GM18520 (cell line): ENCODE measurements at regions not wholly inside any gene's neighbourhood (a gene's known extent, or its start where the extent isn't known, plus 50 kb on each side); places are given as distances from the start of the nearest gene placed in this dataset.
"Not testable (repeated sequence)": the region's sequence is repeated elsewhere in the genome, so short reads cannot be mapped to it uniquely, and the experiment has no call there.

Experiments used
- ATAC-seq: cut with Tn5 transposase; IDR thresholded peaks from one replicate; pipeline ENCODE4 v1.9.1; 2021; ENCODE audit not compliant: unreplicated experiment

DNA sequence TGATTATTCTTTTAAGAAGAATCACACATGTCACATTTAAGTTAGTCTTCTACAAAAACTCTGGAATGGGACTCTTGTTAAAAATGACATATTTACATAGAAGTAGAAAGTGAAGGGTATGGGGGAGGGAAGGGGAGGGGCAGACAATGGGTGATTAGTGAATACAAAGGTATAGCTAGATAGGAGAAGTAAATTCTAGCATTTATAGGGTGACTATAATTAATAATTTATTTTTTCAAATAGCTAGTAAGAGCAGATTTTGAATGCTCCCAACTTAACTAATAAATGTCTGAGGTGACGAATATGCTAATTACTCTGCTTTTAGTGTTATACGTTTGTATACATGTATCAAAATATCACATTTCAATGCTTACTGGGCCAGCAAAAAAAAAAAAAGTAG lies 59.4 kb downstream of the BLTP3B start:
- no peak for ATAC-seq

DNA sequence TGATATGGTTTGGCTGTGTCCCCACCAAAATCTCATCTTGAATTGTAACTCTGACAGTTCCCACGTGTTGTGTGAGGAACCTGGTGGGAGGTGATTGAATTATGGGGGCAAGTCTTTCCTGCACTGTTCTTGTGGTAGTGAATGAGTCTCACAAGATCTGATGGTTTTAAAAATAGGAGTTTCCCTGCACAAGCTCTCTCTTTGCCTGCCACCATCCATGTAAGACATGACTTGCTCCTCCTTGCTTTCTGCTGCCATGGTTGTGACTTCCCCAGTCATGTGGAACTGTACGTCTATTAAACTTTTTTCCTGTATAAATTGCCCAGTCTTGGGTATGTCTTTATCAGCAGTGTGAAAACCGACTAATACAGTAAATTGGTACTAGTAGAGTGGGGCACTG lies 63.9 kb downstream of the BLTP3B start:
- ATAC-seq = not testable (repeated sequence)

DNA sequence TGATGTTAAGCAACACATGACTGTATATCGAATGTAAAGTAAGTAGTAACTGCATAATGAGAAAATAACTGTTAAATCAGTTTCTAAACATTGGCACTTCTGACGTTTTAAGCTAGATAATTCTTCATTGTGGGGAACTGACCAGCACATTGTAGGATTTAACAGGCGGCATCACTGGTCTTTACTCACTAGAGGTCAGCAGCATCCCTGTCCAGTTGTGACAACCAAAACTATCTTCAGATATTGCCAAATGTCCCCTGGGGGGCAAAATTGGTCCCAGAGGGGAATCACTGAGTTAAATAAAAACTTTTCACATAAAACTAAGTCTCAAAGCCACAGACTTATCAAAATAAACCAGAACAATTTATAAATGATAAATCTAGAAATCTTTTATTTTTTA lies 65.3 kb downstream of the BLTP3B start:
- no peak for ATAC-seq

DNA sequence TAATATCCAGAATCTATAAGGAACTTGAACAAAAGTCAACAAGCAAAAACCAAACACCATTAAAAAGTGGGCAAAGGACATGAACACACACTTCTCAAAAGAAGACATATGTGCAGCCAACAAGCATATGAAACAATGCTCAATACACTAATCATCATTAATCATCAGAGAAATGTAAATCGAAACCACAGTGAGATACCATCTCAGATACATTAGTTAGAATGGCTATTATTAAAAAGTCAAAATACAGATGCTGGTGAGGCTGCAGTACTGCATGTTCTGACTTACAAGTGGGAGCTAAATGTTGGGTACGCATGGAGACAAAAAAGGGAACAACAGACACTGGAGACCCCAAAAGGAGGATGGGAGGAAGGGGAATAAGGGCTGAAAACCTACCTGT lies 67.1 kb downstream of the BLTP3B start:
- no peak for ATAC-seq

DNA sequence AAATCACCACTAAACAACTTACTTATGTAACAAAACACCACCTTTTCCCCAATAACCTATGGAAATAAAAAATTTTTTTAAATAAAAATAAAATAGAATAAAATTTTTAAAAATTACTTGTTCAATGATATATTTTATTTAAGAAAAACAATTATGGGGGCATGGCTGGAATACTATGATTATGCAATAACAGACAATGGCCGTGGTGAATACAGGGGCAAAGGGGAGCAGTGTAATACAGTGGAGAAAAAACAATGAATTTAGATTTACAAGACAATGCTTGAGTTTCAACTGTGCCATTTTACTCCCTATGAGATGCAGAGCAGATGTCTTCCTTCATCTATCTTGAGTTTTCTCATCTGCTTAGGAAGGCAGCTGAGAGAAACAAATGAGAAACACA lies 72.9 kb downstream of the BLTP3B start:
- no peak for ATAC-seq

DNA sequence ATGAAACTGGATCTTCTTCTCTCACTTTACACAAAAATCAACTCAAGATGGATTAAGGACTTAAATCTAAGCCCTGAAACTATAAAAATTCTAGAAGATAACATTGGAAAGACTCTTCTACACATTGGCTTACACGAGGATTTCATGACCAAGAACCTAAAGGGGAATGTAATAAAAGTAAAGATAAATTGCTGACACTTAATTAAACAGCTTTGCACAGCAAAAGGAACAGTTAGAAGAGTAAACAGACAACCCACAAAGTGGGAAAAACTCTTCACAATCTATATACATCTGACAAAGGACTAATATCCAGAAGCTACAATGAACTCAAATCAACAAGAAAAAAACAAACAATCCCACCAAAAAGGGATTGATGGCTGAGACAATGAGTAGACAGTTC lies 74.4 kb downstream of the BLTP3B start:
- ATAC-seq = no peak

DNA sequence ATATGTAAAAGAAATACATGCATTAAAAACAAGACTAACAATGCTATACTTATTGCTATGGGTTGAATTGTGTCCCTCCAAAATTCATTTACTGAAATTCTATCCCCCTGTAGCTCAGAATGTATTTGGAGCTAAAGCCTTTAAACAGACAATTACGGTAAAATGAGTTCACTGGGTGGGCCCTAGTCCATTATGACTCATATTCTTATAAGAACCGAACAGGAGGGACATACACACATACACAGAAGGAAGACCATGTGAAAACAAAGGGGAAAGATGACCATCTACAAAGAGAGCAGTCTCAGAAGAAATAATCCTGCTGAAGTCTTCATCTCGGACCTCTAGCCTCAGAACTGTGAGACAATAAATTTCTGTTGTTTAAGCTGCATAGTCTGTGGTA lies 77.1 kb upstream of the ANKS1B start:
- no peak for ATAC-seq

DNA sequence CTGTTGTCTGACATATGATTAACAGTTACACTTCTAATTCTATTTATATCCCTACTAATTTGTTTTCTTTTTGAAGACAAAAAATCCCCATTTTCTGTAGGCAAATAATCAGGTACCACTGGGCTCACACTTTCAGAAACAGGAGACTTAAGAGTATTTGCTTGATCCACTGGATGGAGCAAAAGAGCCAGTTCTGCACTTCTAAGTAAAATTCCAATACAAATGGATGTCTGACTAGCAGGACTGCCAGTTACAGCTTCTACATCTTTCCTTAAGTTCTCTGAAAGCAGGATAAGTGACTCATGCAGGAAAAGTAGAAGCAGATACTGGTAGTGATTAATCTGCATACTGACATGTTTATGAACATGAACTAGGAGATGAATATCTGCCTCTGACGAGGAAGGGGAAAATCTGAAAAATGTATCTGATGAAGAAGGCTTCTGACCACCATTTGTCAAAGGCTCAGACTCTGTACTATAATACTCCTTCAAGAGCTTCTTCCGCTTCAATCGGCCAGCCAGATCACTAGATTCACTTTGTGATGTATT lies 73.8 kb upstream of the ANKS1B start:
- ATAC-seq = peak; percentile 80

DNA sequence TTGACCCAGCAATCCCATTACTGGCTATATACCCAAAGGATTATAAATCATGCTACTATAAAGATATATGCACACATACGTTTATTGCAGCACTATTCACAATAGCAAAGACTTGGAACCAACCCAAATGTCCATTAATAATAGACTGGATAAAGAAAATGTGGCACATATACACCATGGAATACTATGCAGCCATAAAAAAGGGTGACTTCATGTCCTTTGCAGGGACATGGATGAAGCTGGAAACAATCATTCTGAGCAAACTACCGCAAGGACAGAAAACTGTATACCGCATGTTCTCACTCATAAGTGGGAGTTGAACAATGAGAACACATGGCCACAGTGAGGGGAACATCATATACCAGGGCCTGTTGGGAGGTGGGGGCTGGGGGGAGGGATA lies 61.5 kb upstream of the ANKS1B start:
- ATAC-seq = not testable (repeated sequence)

DNA sequence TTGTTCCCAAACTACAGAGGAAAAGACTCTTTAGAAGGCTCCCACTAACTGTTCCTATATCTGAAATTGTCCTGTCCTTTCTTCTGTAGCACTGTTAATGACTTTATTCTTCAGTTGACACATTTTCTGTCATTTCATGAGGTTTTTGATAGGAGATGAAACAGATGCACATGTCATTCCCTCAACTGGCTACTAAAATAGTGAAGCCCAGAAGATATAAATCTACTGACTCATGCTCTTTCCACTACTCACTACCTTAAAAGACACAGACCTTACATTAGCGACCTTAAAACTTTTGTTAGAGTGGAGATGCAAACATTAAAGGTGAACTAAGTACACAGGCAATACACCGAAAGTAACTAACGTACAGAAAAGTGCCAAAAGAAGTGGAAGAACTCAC lies 59.5 kb upstream of the ANKS1B start:
- no peak for ATAC-seq

DNA sequence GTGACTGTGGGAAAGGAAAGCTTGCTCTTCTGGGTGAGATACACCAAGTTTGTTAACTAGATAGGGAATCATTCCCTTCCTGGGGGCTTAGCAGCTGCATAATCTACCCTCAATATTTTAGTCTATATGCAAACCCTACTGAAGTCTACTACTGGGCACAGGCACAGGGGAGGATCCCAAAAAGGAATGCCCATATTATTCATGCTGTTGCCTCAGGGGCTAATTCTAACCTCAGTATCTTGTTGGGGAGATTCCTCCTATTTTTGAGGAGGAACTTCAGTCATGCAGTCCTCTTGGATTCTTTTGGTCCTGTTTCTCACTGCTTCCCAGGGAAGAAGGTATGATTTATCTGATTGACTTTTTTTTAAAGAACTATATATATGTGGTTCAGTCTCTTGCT lies 58.9 kb upstream of the ANKS1B start:
- no peak for ATAC-seq
